AG04449 (cell line): ENCODE measurements at regions not wholly inside any gene's neighbourhood (a gene's known extent, or its start where the extent isn't known, plus 50 kb on each side); places are given as distances from the start of the nearest gene placed in this dataset.

ENCODE experiments used
- CTCF ChIA-PET: fragments of 350-600 bp; formaldehyde crosslinking; extraction: SDS; loops from one replicate; lab custom pipeline; 2021; ENCODE audit warnings: antibody characterized with exemption; lab: Yijun Ruan, JAX
- POLR2A ChIA-PET: fragments of 400-600, 350-600 bp; formaldehyde crosslinking; extraction: SDS; loops from one replicate; lab custom pipeline; 2020; ENCODE audit warnings: antibody characterized with exemption, inconsistent platforms; lab: Yijun Ruan, JAX
- DNase-seq: peaks from one replicate; pipeline ENCODE4 v3.0.0-alpha.2; 2010; ENCODE audit warnings: low read depth, low spot score
- H3K4me3 ChIP-seq: 2 replicates; pipeline ENCODE4 v1.5.1; 2011; ENCODE audit warnings: low read depth, mild to moderate bottlenecking, control low read depth, low read length
- TF ChIP-seq, protein P1 (sequence below): IDR thresholded peaks from one replicate; pipeline ENCODE4 v1.5.1; 2011; ENCODE audit warnings: mild to moderate bottlenecking, moderate library complexity, low read length, control low read depth, inconsistent platforms; ENCODE audit not compliant: insufficient read depth; ENCODE audit errors: missing control alignments

DNA sequence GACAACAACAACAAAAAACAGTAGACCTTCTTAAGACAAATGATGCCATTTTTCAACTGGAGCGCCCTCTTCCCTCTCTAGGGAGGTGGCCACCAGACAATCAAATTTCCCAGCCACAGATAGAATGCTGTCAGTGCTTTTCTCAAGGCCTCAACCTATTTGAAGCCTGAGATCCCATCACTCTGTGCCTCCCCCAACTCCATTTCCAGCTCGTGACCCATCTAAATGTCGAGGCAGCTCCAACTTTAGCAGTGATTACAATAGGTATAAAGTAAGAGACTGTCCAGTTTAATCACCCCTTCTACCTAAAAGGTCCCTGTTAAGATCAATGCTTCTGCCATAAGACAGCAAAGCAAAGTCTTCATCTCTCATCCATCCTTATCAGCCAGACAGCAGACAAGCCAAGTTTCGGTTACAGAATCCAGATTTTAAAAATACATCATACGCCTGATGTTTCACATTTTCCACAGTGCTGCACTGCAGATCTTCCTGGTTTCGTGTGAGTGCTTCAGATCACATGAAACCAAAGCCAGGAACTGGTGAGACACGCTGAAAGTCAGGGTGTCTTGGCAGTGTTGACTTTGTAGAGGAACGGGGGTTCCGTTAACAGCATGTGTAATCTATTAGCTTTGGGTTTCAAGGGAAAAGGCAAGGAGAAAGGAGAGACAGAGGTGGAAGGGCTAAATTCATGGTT, 447.8 kb downstream of the ENC1 start:
- POLR2A ChIA-PET: no interaction called here
- CTCF ChIA-PET: interaction anchor here (1.4 kb wide), 1 partner anchor 449 kb away, joined by 4 read pairs; no protein-coding TSS in a partner anchor
- TF ChIP-seq, protein P1, sequence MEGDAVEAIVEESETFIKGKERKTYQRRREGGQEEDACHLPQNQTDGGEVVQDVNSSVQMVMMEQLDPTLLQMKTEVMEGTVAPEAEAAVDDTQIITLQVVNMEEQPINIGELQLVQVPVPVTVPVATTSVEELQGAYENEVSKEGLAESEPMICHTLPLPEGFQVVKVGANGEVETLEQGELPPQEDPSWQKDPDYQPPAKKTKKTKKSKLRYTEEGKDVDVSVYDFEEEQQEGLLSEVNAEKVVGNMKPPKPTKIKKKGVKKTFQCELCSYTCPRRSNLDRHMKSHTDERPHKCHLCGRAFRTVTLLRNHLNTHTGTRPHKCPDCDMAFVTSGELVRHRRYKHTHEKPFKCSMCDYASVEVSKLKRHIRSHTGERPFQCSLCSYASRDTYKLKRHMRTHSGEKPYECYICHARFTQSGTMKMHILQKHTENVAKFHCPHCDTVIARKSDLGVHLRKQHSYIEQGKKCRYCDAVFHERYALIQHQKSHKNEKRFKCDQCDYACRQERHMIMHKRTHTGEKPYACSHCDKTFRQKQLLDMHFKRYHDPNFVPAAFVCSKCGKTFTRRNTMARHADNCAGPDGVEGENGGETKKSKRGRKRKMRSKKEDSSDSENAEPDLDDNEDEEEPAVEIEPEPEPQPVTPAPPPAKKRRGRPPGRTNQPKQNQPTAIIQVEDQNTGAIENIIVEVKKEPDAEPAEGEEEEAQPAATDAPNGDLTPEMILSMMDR: no peak
- no peak for DNase-seq
- H3K4me3 ChIP-seq: no peak overlapping the region

DNA sequence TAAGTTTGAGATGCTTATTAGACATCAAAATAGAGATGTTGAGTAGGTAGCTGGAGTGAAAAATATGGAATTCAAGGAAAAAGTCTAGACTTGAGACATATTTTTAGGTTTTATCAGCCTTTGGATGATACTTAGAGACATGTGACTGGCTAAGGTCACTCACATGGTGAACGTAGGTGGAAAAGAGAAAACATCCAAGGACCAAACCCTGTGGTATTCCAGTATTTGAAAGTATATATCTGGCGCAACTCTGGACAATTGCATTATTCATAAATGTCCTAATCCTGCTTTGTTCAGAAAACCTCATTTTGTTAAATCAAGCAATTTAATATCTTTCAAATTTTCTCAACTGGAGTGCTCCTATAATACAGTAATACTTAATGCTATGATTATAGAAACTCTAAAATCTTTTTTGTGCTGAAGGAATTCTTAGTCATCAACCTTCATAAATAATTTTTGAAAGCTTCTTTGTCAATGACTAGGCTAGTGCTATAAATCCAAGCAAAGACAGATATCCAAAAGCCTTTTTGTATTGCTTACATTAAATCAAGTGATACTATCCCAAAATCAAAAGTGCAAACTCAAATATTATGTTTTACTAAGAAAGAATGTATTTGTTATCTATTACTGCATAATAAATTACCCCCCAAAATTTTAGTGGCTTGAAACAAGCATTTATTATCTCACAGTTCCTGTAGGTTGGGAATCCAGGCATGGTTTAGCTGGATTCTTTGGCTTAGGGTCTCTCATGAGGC, 452.0 kb downstream of the ENC1 start:
- no peak for DNase-seq
- CTCF ChIA-PET: interaction anchor here (0.8 kb wide), 1 partner anchor 10 kb away, joined by 3 read pairs; no protein-coding TSS in a partner anchor
- H3K4me3 ChIP-seq: no peak overlapping the region
- POLR2A ChIA-PET: no interaction called here
- TF ChIP-seq, protein P1: no peak

DNA sequence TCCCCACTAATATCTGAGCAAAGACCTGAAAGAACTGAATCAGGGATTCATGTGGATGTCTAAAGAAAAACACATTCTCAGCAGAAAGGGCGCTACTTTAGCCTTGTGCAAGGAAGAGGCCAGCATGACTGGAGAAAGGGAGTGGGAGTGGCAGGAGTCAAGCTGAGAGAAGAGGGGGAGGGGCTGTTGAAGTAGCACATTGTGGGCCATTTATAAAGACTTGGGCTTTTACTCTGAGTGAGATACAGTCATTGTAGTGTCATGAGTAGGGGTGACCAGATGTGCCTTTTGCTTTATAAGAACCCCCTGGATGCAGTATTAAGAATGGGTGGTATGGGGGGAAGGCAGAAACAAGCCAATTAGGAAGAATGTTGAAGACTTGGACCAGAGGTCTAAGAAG, 452.8 kb downstream of the ENC1 start:
- no peak overlapping the region for H3K4me3 ChIP-seq
- CTCF ChIA-PET: interaction anchor here (0.8 kb wide), 1 partner anchor 11 kb away, joined by 3 read pairs; no protein-coding TSS in a partner anchor
- no peak for DNase-seq
- POLR2A ChIA-PET: interaction anchor here (0.6 kb wide), 1 partner anchor 467 kb away, joined by 5 read pairs; no protein-coding TSS in a partner anchor
- TF ChIP-seq, protein P1: no peak

DNA sequence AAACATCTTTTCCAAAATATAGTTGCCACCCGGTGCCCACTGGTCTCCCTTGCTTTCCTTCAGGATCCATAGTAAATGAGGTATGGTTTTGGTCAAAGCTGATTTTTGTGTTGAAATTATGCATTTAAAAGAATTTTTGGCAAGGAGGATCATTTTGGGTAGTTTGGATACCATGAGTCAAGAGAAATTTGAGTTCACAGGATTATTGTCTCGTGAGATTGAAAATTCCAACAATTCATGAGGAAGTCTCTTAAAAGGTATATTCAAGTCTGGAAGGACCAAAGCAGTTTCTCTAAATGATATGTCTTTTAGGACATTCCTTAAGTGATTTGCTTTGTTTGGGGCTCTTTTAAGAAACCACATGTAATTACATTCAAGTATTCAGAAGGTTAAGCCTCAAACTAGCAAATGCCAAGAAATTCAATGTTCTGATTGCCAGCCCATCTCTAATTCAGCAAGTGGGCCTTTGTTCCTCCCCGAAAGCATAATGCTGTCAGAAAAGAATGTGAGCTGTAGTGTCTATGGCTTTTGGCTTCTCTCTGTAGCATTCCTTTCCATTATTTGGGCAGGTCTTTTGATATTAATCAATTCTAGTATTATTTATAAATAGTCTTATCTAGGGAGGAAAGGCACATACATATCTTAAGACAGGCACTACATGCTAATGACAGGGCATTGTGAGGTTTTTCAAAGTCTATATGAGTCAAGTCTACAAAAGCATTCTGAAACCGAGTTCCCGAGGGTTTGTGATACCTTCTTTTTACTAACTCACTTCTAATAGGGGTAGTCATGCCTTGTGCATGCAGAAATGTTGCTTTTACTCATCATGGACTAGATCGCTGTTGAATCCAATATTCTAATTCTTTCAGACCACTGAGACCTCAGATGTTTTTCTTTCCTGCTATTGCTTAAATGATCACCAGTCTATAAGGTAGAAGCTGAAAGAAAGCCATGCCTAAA, 453.9 kb downstream of the ENC1 start:
- no peak overlapping the region for H3K4me3 ChIP-seq
- DNase-seq: no peak
- POLR2A ChIA-PET: interaction anchor here (0.6 kb wide), 2 partner anchors 28 to 468 kb away, joined by 3 to 5 read pairs; no protein-coding TSS in a partner anchor
- CTCF ChIA-PET: interaction anchor here (0.8 kb wide), 1 partner anchor 456 kb away, joined by 3 read pairs; no protein-coding TSS in a partner anchor
- TF ChIP-seq, protein P1: no peak

DNA sequence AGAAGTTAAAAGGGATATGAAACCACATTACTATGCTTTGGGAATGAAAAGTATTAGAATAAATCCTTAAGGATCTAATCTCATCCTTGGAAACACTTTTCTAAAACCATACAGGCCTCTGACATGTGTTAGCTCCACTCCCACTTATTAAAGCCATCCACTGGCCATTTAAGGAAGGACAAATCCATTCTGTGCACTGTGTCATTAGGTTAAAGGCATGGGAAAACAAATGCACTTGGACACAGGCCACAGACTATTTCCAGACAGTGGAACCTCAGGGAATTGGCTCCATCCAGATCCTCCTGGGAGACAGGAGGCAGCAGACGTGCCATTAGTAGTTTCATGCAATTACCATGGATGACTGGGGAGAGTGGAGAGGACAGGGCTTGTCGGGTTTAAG, 454.9 kb downstream of the ENC1 start:
- H3K4me3 ChIP-seq: no peak overlapping the region
- POLR2A ChIA-PET: interaction anchor here (0.6 kb wide), 1 partner anchor 29 kb away, joined by 3 read pairs; no protein-coding TSS in a partner anchor
- CTCF ChIA-PET: interaction anchor here (0.8 kb wide), 1 partner anchor 457 kb away, joined by 3 read pairs; no protein-coding TSS in a partner anchor
- no peak for DNase-seq
- TF ChIP-seq, protein P1: no peak
